Stimulated activated CD8-positive, alpha-beta memory T cell treated with anti-CD3 and anti-CD28 coated beads, Interleukin-2, amount 100 ng/mL, for 1 hour (primary cell): ENCODE measurements at regions not wholly inside any gene's neighbourhood (a gene's known extent, or its start where the extent isn't known, plus 50 kb on each side); places are given as distances from the start of the nearest gene placed in this dataset.

Source experiments
- DNase-seq, 2 donors: peaks; one replicate each; pipeline ENCODE4 v3.0.0-alpha.2; 2020; ENCODE audit warnings: low read depth in 2 of 2

- no peak for DNase-seq
Measured at GRCh38 chr3:188940573-188940932, 231.2 kb upstream of the TPRG1 start.

GRCh38 chr3:188941103-188941502 is 230.7 kb upstream of the TPRG1 start:
- no peak for DNase-seq

DNA sequence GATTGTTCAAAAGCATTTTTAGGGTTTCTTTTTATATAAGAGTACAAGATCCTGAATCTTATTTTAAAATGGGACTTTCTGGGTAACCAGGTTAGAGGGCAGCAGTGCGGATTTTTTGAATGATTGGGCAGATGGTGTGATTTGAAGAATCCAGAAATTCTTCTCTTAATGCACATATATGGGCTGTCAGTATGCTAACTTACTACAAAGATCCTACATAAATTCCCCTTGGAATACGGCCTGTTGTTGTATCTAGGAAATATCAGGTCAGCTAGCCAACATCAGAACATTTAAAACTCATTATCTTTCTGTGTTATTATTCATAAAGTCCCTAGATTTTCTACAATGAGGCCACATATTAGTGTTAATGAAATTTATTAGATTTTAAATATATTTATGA is 229.6 kb upstream of the TPRG1 start:
- DNase-seq: no peak

DNA sequence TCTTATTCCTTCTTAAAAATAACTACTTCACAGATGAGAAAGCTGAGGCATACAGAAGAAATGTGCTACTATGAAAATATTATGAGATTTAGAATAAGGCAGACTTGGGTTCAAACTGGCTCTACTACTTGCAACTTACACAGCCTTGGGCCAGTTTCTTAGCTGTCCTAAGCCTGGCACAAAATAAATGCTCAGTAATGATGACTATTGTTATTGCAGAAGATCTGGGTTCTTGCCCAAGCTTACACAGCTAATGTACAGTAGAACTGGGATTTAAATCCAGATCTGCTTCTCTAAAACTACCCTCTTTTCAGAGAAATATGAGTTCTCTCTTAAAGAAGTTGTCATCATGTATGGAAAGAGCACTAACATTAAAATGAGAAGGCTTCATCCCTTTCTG is 228.2 kb upstream of the TPRG1 start:
- DNase-seq: no peak

GRCh38 chr3:188944108-188944507 is 227.7 kb upstream of the TPRG1 start:
- no peak for DNase-seq

DNA sequence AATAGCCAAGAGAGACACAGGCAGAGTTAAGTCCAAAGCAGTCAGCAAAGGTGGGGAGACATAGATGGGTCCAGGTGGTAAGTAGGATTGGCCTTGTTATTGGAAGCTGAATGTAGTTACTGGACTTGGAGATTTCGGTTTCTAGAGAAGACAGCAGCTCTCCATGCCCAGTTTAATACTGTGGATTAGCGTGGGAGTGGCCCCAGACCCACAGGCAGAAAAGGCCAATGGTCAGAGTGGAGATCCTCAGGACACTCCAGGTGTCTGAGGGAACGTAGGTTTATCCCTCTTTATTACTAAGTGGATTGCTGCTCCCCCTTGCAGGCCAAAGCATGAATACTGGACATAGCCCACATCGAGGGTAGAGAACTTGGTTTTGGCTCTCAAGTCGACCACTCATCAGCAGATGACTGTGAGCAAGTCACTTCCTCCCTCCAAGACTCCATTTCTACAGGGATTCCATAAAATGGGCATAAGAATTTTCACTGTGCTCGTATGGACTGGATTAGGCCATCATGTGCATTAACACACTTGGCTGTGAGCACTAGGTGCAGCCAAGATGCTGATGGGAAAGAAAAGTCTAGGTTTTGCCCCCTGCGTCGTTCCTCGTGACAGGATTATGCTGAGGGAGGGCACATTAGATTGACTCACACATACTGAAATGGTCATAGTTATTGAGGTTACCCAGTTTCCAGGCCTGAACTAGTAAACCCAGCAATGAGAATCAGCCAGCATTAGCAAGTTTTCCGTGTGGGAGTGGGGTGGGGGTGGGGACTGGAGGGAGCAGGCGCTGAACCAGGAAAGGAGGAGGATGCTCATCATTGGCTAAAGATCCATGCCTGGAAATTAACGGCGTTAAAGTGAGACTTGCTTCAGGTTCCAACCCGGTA is 225.2 kb upstream of the TPRG1 start:
- DNase-seq: no peak

GRCh38 chr3:188947401-188948280 is 224.1 kb upstream of the TPRG1 start:
- DNase-seq: no peak

DNA sequence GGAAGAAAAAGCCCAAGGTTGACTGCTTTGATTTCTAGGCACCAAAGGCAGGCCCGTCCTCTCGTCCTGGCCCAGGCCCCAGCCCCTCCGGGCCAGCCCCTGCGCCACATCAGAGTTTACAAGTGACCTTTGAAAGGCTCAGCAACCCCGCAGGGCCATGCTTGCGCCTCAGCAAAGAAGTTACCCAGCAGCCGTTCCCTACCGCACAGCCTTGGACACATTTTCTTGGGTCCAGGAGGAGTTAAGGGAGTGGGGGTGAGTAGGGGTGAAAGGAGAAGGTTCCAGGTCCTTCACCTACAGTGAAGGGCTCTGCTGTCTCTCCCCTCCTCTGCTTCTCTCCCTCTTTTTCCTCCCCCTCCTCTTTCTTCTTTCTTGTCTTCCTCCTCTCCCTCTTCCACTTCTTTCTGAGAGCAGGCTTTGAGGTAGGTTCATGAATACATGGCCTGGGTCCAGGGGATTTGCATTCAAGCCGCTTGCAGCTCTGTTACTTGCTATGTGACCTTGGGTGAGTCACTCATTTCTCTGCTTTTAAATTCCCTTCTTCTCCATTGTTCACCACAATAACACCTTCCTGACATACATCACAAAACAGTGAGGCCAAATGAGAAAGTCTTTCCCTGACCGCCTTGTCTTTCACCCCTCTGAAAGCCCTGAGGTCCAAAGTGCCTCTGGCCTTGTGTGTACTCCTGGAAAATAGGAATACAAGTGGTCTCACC is 223.3 kb upstream of the TPRG1 start:
- no peak for DNase-seq

DNA sequence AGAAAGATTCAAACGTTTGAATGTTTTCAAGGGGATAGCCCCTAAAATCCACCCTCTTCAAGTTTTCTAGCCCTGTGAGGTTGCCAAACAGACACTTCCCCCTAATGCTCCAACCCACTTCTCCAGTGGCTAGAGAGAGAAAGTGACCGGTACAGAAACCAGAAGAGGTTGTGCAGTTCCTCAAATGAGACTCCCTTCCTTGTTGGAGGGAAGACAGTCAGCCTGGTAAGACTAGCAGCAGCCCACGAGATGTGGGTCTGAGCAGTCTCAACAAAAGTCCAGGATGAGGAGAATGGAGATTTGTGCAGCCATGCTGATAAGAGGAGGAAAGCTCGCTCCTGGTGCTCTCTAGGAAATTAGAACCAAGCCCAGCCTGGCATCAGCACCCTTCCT is 222.8 kb upstream of the TPRG1 start:
- DNase-seq: no peak

GRCh38 chr3:188949456-188949855 is 222.3 kb upstream of the TPRG1 start:
- no peak for DNase-seq

DNA sequence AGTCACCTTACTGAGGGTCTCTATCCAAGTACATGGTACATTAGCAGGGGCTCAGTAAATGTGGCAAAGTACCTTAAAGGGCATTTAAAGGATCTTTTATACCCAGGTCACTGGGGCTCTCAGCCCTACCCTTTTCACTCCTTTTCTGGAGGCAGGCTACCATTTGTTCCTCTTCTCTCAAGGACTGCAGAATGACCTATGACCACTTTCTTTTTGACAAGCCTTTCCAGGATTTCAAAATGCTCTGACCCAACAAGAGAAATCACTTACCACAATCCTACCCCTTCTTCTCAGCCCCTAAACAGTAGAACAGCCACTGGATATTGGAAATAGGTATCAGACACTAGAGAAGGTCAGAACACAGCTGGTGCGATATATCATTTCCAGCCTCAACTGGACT is 221.8 kb upstream of the TPRG1 start:
- no peak for DNase-seq

DNA sequence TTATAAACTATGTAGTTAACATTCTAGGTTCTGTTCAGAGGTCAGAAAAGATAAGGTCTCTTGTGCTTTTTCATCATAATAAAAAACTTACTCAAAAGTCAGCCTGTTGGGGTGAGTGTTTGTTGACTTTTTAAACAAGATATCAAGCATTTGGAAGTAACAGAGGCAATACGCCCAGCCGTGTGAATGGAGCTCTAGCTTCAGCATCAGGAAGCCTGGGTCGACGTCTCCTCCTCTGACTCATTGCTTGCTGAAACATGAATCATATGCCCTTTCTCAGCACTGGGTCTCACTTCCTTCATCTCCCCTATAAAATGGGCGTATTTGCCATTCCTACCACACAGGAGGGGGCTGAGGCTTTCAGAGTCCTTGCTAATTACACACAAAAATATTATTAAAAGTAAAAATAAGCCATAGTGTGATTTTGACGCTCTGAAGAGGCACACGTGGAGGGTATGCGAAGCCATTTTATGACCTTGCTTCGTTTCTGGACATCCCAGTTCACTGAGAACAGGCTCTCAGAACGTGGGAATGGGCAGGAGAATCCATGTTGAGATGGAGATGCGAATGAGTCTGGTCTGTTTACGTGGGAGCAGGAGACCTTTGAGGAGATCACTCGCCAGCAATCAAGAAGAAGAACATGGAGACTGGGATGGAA is 220.8 kb upstream of the TPRG1 start:
- no peak for DNase-seq

- DNase-seq: no peak
Measured at GRCh38 chr3:188951734-188952133, 220.0 kb upstream of the TPRG1 start.

- peak; percentile 40 to 53 for DNase-seq
Measured at GRCh38 chr3:188954590-188955208, 217.1 kb upstream of the TPRG1 start.

- no peak for DNase-seq
Measured at GRCh38 chr3:188955919-188956318, 215.9 kb upstream of the TPRG1 start.

GRCh38 chr3:188956839-188957489 is 214.8 kb upstream of the TPRG1 start:
- no peak for DNase-seq

- no peak for DNase-seq
Measured at GRCh38 chr3:188959013-188959412, 212.8 kb upstream of the TPRG1 start.

DNA sequence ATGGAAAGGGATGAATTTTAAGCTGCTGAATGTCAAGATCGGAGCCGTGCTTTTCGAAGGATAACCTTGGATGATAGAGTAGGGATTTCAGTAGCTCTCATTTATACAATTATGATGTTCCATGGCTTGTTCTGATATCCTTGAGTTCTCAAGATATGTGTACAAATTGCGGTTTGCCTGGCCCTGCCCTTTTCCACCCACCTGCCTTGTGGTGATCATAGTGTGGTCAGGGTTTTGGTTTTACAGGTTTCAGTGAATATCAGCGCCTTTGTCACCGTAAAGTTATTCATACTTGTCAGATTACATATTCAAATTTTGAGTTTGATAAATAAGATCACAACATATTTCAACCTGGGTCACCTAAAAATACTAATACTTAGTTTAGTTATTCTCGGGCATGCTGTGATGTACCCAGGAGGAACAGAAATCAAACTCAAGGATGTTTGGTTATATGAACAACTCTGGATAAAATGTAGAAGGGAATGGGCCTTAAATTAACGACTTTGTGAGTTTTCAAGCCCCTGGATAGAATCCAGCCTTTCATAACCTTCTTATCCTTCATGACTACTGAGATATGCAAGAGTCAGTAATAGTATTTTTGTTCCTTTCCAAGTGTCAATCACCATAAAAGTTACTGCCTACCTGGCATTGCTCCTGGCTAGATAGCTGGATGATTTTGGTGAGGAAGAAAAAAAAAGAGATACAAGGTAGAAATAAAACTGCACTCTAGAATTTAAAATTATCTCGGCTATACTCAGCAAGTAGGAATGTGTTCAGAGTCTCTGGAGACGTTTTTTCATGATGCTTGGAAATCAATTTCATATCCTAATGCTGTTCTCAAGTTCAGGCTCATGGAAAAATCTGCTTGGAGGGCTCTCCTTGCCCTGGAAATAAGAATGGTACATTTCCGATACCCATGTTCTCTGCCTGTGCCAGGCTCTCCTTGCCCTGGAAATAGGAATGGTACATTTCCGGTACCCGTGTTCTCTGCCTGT is 209.2 kb upstream of the TPRG1 start:
- no peak for DNase-seq

DNA sequence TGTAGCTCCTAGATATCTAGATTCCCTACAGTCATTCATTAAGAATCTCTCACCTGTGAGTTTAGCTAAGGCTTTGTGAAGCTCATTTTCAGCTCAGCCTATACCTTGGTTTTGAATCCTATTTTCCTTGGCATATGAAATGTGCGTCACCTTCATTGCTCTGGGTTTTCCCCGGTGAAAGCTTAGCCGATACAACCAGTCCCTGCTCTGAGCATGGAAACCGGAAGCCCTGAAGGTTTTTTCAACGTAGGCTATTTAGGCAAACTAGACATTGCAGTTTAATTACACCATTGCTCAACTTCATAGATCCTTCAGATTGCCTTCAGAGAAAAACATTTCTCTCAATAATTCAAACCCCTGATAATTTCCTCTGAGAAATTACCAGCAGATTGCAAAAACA is 206.8 kb upstream of the TPRG1 start:
- DNase-seq: no peak

DNA sequence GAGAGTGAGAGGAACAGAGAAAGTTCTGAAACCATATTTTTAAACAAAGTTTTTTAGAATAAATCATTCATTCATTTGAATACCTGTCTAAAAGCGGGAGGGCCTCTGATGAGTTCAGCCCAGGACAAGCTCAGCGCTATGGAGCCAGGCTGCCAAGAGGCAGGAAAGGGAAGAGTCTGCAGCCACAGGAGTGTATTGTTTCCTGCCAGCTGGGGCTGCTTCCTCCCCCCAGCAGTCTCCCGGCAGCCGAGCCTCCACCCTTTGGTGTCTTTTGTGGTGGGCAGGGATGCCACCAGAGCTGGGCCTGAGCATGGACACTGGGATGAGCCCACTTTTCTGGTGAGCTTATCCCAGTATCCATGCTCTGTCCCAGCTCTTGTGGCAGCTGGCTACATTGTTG is 199.5 kb upstream of the TPRG1 start:
- no peak for DNase-seq
